ENCODE measurements at regions not wholly inside any gene's neighbourhood (a gene's known extent, or its start where the extent isn't known, plus 50 kb on each side); places are given as distances from the start of the nearest gene placed in this dataset.

DNA sequence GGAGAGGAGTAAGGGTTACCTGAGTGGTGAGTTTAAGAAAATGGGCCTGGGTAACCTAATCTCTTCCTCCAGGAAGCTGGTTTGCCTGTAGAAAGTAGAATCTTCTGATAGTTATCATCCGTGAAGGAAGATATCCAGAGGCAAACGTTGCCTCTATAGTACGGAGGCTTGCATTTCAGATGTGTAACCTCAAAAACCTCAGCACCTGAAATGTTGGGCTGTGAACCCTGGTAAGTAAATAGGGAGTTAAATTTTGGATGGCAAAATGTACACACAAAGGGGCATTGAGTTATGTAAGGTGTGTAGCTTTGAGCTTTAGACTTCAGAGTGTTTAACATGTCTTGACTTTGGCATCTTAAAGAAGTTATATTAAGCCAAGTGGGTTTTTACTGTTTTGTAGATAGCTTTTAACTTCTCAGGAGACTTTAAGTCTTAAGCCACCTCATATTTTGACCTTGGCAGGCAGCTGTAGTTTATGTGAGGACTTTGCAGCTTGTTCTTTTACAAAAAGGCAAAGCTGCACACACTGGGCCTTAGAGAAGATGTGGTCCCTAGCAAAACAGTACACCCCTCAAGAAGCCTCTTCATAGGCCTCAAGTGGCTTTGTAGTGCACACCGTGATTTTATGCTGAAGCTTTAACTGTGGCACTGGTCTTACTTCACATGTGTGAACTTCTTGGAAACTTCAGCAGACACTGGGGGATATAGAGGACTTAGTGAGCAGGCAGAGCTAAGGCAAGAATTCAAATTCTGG, 83.4 kb downstream of the SNRPE start:
- TF ChIP-seq, protein P1, sequence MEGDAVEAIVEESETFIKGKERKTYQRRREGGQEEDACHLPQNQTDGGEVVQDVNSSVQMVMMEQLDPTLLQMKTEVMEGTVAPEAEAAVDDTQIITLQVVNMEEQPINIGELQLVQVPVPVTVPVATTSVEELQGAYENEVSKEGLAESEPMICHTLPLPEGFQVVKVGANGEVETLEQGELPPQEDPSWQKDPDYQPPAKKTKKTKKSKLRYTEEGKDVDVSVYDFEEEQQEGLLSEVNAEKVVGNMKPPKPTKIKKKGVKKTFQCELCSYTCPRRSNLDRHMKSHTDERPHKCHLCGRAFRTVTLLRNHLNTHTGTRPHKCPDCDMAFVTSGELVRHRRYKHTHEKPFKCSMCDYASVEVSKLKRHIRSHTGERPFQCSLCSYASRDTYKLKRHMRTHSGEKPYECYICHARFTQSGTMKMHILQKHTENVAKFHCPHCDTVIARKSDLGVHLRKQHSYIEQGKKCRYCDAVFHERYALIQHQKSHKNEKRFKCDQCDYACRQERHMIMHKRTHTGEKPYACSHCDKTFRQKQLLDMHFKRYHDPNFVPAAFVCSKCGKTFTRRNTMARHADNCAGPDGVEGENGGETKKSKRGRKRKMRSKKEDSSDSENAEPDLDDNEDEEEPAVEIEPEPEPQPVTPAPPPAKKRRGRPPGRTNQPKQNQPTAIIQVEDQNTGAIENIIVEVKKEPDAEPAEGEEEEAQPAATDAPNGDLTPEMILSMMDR (IDR thresholded peaks at IDR 0.05), result no peak
- TF ChIP-seq POLR2A (IDR thresholded peaks at IDR 0.05) (no peak), POLR2AphosphoS5 (IDR thresholded peaks at IDR 0.05) (no peak)
